Mesendoderm (in vitro differentiated cells): ENCODE measurements at regions not wholly inside any gene's neighbourhood (a gene's known extent, or its start where the extent isn't known, plus 50 kb on each side); places are given as distances from the start of the nearest gene placed in this dataset.

ENCODE experiments used
- DNase-seq: peaks from one replicate; pipeline ENCODE4 v3.0.0; 2013
- H2AK5ac ChIP-seq: 2 replicates; pipeline ENCODE4 v1.6.1; 2013; ENCODE audit warnings: low read length, inconsistent platforms
- H2BK120ac ChIP-seq: 2 replicates; pipeline ENCODE4 v1.6.1; 2013; ENCODE audit warnings: low read depth, mild to moderate bottlenecking, low read length, moderate library complexity, mixed read lengths
- H2BK15ac ChIP-seq: replicated peaks from 2 replicates; pipeline ENCODE4 v1.6.1; 2013; ENCODE audit warnings: low read depth, mild to moderate bottlenecking, moderate library complexity
- H2BK5ac ChIP-seq: 2 replicates; pipeline ENCODE4 v1.6.1; 2013; ENCODE audit warnings: low read length, inconsistent platforms
- H3K18ac ChIP-seq: 2 replicates; pipeline ENCODE4 v1.6.1; 2013; ENCODE audit warnings: mild to moderate bottlenecking, low read length, mixed read lengths
- H3K23ac ChIP-seq: one replicate; pipeline ENCODE4 v1.6.1; 2013; ENCODE audit warnings: low read length
- H3K27ac ChIP-seq: 2 replicates; pipeline ENCODE4 v1.5.1; 2013; ENCODE audit warnings: low read depth, mild to moderate bottlenecking, inconsistent platforms, low read length, moderate library complexity
- H3K27me3 ChIP-seq: 2 replicates; pipeline ENCODE4 v1.6.1; 2013; ENCODE audit warnings: low read length, control low read depth, mild to moderate bottlenecking, inconsistent platforms; ENCODE audit not compliant: insufficient read depth, poor library complexity
- H3K36me3 ChIP-seq: 2 replicates; pipeline ENCODE4 v1.6.1; 2013; ENCODE audit warnings: low read length, inconsistent platforms; ENCODE audit not compliant: control insufficient read depth, insufficient read depth
- H3K4ac ChIP-seq: one replicate; pipeline ENCODE4 v1.6.1; 2013; ENCODE audit warnings: low read depth, mild to moderate bottlenecking, low read length, moderate library complexity
- H3K4me1 ChIP-seq: 2 replicates; pipeline ENCODE4 v1.6.1; 2013; ENCODE audit warnings: low read depth, low read length, inconsistent platforms; ENCODE audit not compliant: control insufficient read depth
- H3K4me2 ChIP-seq: 2 replicates; pipeline ENCODE4 v1.6.1; 2013; ENCODE audit warnings: low read length
- H3K4me3 ChIP-seq: 2 replicates; pipeline ENCODE4 v1.5.1; 2013; ENCODE audit warnings: mild to moderate bottlenecking, low read length
- H3K56ac ChIP-seq: one replicate; pipeline ENCODE4 v1.6.1; 2013; ENCODE audit warnings: low read length
- H3K79me1 ChIP-seq: 2 replicates; pipeline ENCODE4 v1.6.1; 2013; ENCODE audit warnings: low read length, inconsistent platforms
- H3K79me2 ChIP-seq: 2 replicates; pipeline ENCODE4 v1.6.1; 2013; ENCODE audit warnings: mild to moderate bottlenecking, low read length; ENCODE audit not compliant: control insufficient read depth, insufficient read depth
- H3K9ac ChIP-seq: 2 replicates; pipeline ENCODE4 v1.6.1; 2013; ENCODE audit warnings: low read length, inconsistent platforms
- H4K5ac ChIP-seq: one replicate; pipeline ENCODE4 v1.6.1; 2013; ENCODE audit warnings: low read length
- H4K8ac ChIP-seq: one replicate; pipeline ENCODE4 v1.6.1; 2013; ENCODE audit warnings: low read depth, mild to moderate bottlenecking, control low read depth, low read length, moderate library complexity
- WGBS: extraction: QIAGEN DNeasy Blood & Tissue Kit; methylation state at CpG from one replicate; pipeline ENCODE4 v1.1.7; 2013; ENCODE audit warnings: low lambda C conversion rate, missing lambda C conversion rate; ENCODE audit not compliant: insufficient coverage; ENCODE audit errors: extremely low coverage; 5-methylcytosine and 5-hydroxymethylcytosine counted together

DNA sequence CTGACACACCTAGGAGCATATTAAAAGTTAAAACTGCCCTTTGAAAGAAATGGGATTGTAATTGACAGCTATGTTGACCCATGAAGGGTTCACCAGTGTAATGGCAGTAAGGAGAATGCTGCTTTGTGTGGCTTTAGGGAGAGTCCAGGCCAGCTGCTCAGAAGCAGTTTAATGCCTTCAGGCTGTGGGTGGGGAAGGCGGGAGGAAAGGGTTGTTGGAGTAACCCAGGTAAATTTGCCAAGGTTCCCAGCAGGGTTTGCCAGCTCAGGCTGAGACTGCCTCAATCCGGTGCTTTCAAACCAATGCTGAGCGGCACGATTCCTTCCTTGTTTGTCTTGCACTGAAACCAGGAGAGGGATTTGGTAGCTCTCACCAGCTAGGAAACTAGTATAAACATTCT, 637.2 kb downstream of the INHBA start:
- H2BK5ac ChIP-seq, result no peak overlapping the region
- no peak overlapping the region for H3K4ac ChIP-seq
- DNase-seq, result no peak
- H2BK120ac ChIP-seq, result no peak overlapping the region
- no peak overlapping the region for H3K23ac ChIP-seq
- H3K36me3 ChIP-seq, result no peaks in the 10 kb centered on the region
- H4K5ac ChIP-seq, result no peak overlapping the region
- no peak overlapping the region for H4K8ac ChIP-seq
- H3K79me1 ChIP-seq, result no peaks in the 10 kb centered on the region
- no peak overlapping the region for H2AK5ac ChIP-seq
- H3K27me3 ChIP-seq, result no peaks in the 10 kb centered on the region
- H3K79me2 ChIP-seq, result no peaks in the 10 kb centered on the region
- H3K4me1 ChIP-seq, result no peaks in the 10 kb centered on the region
- H3K56ac ChIP-seq, result no peak overlapping the region
- H3K4me3 ChIP-seq, result no peak overlapping the region
- no peak overlapping the region for H3K4me2 ChIP-seq
- no peak overlapping the region for H3K27ac ChIP-seq
- no peak overlapping the region for H2BK15ac ChIP-seq
- H3K9ac ChIP-seq, result no peak overlapping the region
- no CpG with 5 or more reads among the region's 4 CpGs for WGBS
- H3K18ac ChIP-seq, result no peak overlapping the region

DNA sequence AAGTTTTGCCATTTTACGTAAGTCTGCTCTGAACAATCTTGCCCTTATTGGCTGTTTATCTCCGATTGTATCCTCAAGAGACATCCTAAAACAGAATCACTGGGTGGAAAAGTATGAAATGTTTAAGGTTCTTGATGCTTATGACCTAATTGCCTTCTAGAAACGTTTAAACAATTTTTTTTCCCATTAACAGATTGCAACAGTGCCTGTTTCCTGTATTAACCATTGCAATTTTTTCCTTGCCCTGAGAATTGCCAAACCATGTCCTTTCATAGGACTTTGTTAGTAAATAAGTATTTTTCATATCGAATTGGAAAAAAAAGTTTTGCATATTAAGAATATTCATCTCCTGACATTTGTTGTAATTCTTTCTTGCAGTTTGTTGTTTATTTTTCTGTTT, 639.8 kb downstream of the INHBA start:
- Histone ChIP-seq H3K23ac (no peak overlapping the region), H2BK15ac (no peak overlapping the region), H2BK5ac (no peak overlapping the region), H3K79me2 (no peaks in the 10 kb centered on the region), H4K5ac (no peak overlapping the region), H2BK120ac (no peak overlapping the region), H3K4me2 (no peak overlapping the region), H3K36me3 (no peaks in the 10 kb centered on the region), H3K27me3 (no peaks in the 10 kb centered on the region), H3K4me1 (no peaks in the 10 kb centered on the region), H3K56ac (no peak overlapping the region), H3K27ac (no peak overlapping the region), H2AK5ac (no peak overlapping the region), H3K18ac (no peak overlapping the region), H4K8ac (no peak overlapping the region), H3K9ac (no peak overlapping the region), H3K79me1 (no peaks in the 10 kb centered on the region), H3K4ac (no peak overlapping the region), H3K4me3 (no peak overlapping the region)
- no peak for DNase-seq
- no CpG with 5 or more reads among the region's 4 CpGs for WGBS

DNA sequence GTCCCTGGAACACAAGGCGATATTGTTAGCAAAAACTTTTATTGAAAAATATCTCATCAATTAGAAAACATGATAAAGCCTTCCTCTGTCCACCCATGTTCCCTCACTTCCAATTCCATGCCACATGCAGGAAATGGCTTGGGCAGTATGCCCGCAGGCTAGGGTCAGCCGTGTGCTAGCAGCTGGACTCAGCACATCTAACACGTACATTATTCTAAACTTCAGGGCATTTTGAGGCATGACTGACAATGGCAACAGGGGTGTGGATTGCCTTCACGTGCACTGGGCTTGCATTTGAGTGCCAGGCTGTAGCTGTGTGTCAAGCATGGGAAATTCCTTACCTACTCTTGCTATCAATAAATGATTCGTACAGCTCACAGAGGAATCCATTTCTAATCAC, 642.1 kb downstream of the INHBA start:
- H4K8ac ChIP-seq, result no peak overlapping the region
- no peaks in the 10 kb centered on the region for H3K27me3 ChIP-seq
- no peaks in the 10 kb centered on the region for H3K36me3 ChIP-seq
- H2BK15ac ChIP-seq, result no peak overlapping the region
- H2BK5ac ChIP-seq, result no peak overlapping the region
- WGBS, result no CpG with 5 or more reads among the region's 6 CpGs
- H2BK120ac ChIP-seq, result no peak overlapping the region
- DNase-seq, result no peak
- H3K18ac ChIP-seq, result no peak overlapping the region
- no peak overlapping the region for H2AK5ac ChIP-seq
- no peak overlapping the region for H3K9ac ChIP-seq
- H3K23ac ChIP-seq, result no peak overlapping the region
- H3K79me2 ChIP-seq, result no peaks in the 10 kb centered on the region
- H3K4ac ChIP-seq, result no peak overlapping the region
- H3K4me3 ChIP-seq, result no peak overlapping the region
- H4K5ac ChIP-seq, result no peak overlapping the region
- no peak overlapping the region for H3K56ac ChIP-seq
- H3K4me2 ChIP-seq, result no peak overlapping the region
- H3K79me1 ChIP-seq, result no peaks in the 10 kb centered on the region
- H3K4me1 ChIP-seq, result no peaks in the 10 kb centered on the region
- no peak overlapping the region for H3K27ac ChIP-seq

DNA sequence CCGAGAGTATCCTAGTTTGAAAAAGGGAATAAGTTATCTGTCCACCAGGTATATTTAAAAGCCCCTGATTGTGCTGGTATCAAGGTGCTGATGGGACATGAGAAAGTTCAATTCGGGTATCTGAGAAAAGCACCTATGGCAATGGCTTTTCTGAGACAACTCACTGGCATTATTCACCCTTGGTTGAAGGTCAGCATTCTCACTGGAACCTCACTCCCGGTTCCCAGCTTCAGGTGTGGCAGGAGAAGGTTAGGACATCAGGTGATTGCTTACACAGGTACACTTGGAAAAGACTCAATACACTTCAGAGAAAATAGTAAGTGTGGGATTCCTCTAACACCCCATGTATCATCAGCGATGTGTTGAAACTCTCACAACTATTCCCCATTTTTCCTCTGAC, 643.1 kb downstream of the INHBA start:
- Histone ChIP-seq H3K4me2 (no peak overlapping the region), H3K36me3 (no peaks in the 10 kb centered on the region), H3K23ac (no peak overlapping the region), H4K8ac (no peak overlapping the region), H3K9ac (no peak overlapping the region), H3K27ac (no peak overlapping the region), H2AK5ac (no peak overlapping the region), H2BK15ac (no peak overlapping the region), H3K4me1 (peaks cover under 1% of the 10 kb centered on the region), H3K4me3 (no peak overlapping the region), H2BK120ac (no peak overlapping the region), H3K27me3 (no peaks in the 10 kb centered on the region), H2BK5ac (no peak overlapping the region), H3K79me2 (no peaks in the 10 kb centered on the region), H3K18ac (no peak overlapping the region), H4K5ac (no peak overlapping the region), H3K79me1 (no peaks in the 10 kb centered on the region), H3K56ac (no peak overlapping the region), H3K4ac (no peak overlapping the region)
- WGBS, result no CpG with 5 or more reads among the region's 4 CpGs
- no peak for DNase-seq

DNA sequence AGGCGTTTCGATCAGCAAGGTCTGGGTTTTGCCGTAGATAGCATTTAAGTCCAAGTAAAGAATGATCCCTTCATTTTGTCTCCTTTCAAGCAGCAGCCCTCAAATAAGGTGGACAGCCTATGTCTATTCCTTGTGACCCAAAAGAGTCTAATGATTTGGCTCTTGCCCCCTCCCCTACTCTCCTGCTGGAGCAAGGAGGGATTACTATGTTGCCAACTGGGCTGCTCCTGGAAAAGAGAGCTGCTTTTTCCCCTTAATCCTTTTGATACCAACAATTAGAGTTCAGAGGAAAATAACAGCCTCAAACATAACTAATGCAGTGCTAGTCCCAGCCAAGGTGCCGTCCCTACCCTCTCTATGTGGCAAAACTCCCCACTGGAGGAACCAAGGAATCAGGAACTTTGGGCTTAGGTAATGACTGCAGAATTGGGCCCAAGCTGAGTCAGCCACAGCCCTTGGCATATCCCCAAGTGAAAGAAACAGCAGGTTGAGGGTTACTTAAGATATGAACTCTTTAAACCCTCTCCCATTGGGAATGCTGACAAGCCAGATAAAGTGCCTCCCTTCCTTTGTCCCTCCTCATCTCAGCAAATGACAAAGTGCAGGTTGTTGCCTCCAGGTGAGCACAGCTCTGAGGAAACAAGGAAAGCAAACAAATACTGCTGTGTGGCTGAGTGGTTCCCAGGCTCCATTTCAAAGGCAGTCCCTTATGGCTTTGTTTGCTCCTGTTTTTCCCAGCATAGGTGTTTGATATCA, 643.7 kb downstream of the INHBA start:
- H3K36me3 ChIP-seq, result no peaks in the 10 kb centered on the region
- H3K27me3 ChIP-seq, result no peaks in the 10 kb centered on the region
- no peak overlapping the region for H2AK5ac ChIP-seq
- H3K56ac ChIP-seq, result no peak overlapping the region
- no peak overlapping the region for H2BK5ac ChIP-seq
- no peak overlapping the region for H3K23ac ChIP-seq
- H3K18ac ChIP-seq, result no peak overlapping the region
- H2BK15ac ChIP-seq, result no peak overlapping the region
- H2BK120ac ChIP-seq, result no peak overlapping the region
- no peak overlapping the region for H3K27ac ChIP-seq
- H3K4ac ChIP-seq, result no peak overlapping the region
- H3K79me2 ChIP-seq, result no peaks in the 10 kb centered on the region
- no peak overlapping the region for H3K9ac ChIP-seq
- no peak overlapping the region for H4K8ac ChIP-seq
- no peak overlapping the region for H3K4me3 ChIP-seq
- H3K4me2 ChIP-seq, result no peak overlapping the region
- H3K4me1 ChIP-seq, result peaks cover 3% of the 10 kb centered on the region
- H3K79me1 ChIP-seq, result no peaks in the 10 kb centered on the region
- WGBS, result no CpG with 5 or more reads among the region's 4 CpGs
- peak; percentile 83 for DNase-seq
- H4K5ac ChIP-seq, result no peak overlapping the region
